Prostate gland (tissue), 2 donors: ENCODE measurements at regions not wholly inside any gene's neighbourhood (a gene's known extent, or its start where the extent isn't known, plus 50 kb on each side); places are given as distances from the start of the nearest gene placed in this dataset.

Source experiments
- POLR2A ChIP-seq: fragments of 450-650 bp; IDR thresholded peaks from one replicate; pipeline ENCODE4 v1.6.1; 2016; ENCODE audit warnings: antibody characterized with exemption, mild to moderate bottlenecking
- POLR2AphosphoS5 ChIP-seq: sonication (generic); formaldehyde crosslinking; IDR thresholded peaks from one replicate; pipeline ENCODE4 v1.6.1; 2017; ENCODE audit warnings: antibody characterized with exemption
- TF ChIP-seq, protein P1 (sequence below), 4 experiments: fragments of 200-600 bp in 2 of 4; fragments of 450-650 bp in 2 of 4; sonication (generic) in 2 of 4; IDR thresholded peaks; 1 replicate in 3 of 4; 2 replicates in 1 of 4; pipeline ENCODE4 v1.5.1; 2016 to 2019; ENCODE audit warnings: antibody characterized with exemption in 4 of 4, mild to moderate bottlenecking in 2 of 4, moderate library complexity in 2 of 4

DNA sequence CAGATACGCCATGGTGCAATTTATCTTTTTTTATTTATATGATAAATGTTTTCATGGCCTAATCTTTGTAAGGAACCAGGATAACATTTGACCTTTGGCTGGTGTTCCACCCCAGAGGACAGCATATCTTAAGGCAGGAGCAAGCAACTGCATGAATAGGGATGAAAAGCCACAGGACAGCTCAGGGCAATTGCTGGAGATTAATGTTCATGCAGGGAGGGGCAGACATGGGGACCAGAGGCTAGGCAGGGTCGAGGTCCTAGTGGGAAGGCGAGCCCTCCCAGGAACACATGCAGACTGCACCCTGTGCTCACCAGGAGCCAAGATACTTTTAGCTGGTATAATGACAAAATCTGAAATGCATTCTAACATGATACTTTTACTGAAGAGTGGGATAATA is 74.4 kb upstream of the HAO2 start:
- TF ChIP-seq POLR2A: no peak
- TF ChIP-seq, protein P1, sequence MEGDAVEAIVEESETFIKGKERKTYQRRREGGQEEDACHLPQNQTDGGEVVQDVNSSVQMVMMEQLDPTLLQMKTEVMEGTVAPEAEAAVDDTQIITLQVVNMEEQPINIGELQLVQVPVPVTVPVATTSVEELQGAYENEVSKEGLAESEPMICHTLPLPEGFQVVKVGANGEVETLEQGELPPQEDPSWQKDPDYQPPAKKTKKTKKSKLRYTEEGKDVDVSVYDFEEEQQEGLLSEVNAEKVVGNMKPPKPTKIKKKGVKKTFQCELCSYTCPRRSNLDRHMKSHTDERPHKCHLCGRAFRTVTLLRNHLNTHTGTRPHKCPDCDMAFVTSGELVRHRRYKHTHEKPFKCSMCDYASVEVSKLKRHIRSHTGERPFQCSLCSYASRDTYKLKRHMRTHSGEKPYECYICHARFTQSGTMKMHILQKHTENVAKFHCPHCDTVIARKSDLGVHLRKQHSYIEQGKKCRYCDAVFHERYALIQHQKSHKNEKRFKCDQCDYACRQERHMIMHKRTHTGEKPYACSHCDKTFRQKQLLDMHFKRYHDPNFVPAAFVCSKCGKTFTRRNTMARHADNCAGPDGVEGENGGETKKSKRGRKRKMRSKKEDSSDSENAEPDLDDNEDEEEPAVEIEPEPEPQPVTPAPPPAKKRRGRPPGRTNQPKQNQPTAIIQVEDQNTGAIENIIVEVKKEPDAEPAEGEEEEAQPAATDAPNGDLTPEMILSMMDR (IDR thresholded peaks at IDR 0.05): no peak
- no peak for TF ChIP-seq POLR2AphosphoS5
